VCaP (cell line): ENCODE measurements at regions not wholly inside any gene's neighbourhood (a gene's known extent, or its start where the extent isn't known, plus 50 kb on each side); places are given as distances from the start of the nearest gene placed in this dataset.

Experiments used
- H3K27ac ChIP-seq: fragments of 450-650 bp; 2 replicates; pipeline ENCODE4 v1.5.1; 2017
- CTCF ChIP-seq: fragments of 450-650 bp; conservative IDR thresholded peaks from 2 replicates; pipeline ENCODE4 v1.5.1; 2017; ENCODE audit warnings: mild to moderate bottlenecking, moderate library complexity

DNA sequence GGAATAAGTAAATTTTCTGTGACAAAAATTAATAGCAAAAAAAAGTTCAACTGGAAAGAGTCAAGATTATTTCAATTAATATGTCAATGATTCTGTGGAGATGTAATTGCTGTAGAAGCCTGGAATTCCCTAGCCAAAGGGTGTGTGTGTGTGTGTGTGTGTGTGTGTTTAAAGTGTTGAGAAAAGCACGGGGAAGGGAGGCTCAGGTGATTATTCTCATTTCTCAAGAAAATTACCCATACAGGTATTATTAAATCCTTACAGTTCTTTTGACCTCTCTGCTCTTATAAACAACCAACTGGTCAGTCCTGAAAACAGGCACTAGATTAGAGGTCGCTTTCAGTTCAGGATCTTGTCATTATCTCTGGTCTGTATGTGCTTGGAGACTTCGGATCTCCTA lies 129.3 kb upstream of the SASH1 start:
- no peak for TF ChIP-seq CTCF
- no peak overlapping the region for H3K27ac ChIP-seq

DNA sequence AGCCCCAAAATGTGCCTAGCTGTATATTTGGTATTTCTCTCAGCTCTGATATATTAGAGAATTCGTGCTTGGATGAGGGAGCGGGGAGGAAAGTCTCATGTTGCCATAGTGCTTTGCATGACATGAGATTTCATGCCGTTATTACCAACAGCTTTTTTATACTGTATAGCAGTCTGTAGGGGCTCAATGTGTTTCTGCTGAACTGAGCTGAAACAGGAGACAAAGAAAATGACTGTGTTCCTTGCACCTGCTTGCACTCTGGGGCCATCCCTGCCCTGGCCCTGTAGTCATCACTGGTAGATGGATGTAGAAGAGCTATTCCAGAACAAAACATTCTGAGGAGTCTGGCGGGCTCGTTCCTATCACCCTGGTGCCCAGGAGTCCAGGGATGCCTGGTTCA lies 128.0 kb upstream of the SASH1 start:
- TF ChIP-seq CTCF: no peak
- H3K27ac ChIP-seq: no peak overlapping the region

GRCh38 chr6:148217051-148217450 lies 125.6 kb upstream of the SASH1 start:
- TF ChIP-seq CTCF: no peak
- no peak overlapping the region for H3K27ac ChIP-seq

- no peak for TF ChIP-seq CTCF
- no peak overlapping the region for H3K27ac ChIP-seq
These were observed 124.7 kb upstream of the SASH1 start for GRCh38 chr6:148217921-148218320.

DNA sequence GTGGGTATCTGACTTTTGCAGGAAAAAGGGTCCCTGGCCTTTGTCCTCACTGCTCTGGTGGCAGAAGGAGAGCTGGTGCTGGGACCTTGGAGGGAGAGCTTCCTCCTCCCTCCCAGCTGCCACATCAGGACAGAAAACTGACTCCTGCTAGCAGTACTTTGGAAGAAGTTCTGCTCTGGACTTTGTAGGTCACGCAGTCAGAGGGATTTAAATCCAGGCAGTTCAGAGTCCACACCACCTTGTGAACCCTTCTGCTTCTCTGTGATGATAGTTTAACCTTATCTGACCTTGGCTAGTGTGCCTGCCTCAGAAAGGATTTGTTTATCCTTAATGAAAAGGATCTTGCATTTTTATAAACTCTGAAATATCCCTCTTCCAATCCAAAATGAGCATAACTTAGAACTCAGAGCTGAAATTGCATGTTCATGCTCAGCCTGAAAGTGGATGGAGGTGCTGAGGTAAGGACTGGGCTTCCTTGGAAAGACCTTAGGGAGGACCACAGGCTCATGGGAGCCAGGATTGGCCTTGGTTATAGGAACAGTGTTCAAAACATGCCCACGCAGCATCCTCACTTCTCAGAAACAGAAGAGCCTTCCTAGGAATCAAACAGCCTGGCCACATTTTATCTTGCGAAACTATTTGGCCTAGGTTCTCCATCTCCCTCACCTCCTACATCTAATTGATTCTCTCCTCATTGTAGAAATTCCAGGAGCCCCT lies 123.9 kb upstream of the SASH1 start:
- H3K27ac ChIP-seq: no peak overlapping the region
- no peak for TF ChIP-seq CTCF

DNA sequence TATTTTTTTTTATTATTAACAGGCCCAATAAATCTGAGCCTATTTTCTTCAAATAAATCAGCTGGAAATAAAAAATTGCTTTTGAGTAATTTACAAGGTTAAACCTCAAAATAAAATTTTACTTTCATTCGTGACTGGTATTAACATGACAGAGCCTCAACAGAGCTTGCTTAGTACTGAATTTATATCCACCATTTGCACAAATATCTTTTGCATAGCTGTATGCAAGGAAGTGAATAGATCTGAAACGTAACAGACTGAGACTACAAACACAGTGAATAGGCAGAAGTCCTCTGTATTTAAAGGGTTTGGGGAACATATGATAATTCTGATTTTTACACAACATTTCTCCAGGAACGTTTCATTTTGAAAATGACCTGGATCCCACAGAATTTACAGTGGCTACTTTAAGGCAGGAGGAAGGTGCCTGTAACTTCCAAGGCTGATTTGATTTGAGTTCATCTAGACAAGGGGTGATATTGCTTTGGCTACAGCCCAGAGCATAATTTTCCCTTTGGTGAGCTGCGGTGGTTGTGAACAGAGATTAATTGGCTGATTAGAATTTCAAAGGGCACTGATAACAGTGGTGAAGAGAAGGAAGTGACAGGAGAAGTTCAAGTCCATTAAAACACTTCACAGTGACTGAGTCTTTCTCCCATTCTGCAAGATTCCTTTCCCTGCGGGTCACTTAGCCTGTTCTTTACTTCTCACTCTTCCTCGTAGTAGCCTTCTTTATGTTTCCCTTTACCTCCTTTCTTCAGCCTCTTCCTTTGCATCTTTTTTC lies 121.2 kb upstream of the SASH1 start:
- no peak for TF ChIP-seq CTCF
- no peak overlapping the region; the same call in 1 of the 2 replicates for H3K27ac ChIP-seq

GRCh38 chr6:148222376-148222775 lies 120.3 kb upstream of the SASH1 start:
- TF ChIP-seq CTCF: no peak
- H3K27ac ChIP-seq: no peak overlapping the region
